ENCODE measurements at regions not wholly inside any gene's neighbourhood (a gene's known extent, or its start where the extent isn't known, plus 50 kb on each side); places are given as distances from the start of the nearest gene placed in this dataset.

DNA sequence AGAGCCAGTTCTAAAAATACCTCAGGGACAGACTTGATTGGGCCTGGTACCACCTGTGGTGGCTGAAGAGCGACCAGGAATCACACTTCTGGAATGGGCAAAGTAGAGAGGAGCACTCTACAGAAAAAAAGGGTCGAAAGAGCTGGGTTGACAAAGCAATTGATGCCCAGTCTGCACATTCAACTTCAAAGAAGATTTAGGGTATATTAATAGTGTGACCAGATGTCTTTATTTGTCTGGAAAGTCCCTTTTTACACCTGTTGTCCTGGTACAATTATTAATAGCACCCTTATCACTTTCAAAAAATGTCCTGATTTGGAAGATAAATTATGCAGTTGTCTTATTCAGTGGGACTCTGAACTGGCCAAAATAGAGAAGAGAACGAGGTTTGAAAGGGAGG is 137.5 kb downstream of the DYRK2 start (continued):
- TF ChIP-seq JUND (IDR thresholded peaks at IDR 0.05; ENCODE audit: low read length), result no peak
- no peak for TF ChIP-seq CHD1 (IDR thresholded peaks at IDR 0.05; ENCODE audit: low read depth, low read length)
- TF ChIP-seq TAF1 (IDR thresholded peaks at IDR 0.05; ENCODE audit: low read depth, low read length), result no peak

All from H1 (cell line).